ENCODE measurements at regions not wholly inside any gene's neighbourhood (a gene's known extent, or its start where the extent isn't known, plus 50 kb on each side); places are given as distances from the start of the nearest gene placed in this dataset.

GRCh38 chr11:10641912-10642697 is 51.5 kb downstream of the IRAG1 start:
- Histone ChIP-seq H3K4me1 (no peaks in the 10 kb centered on the region), H3K9ac (no peak overlapping the region), H3K36me3 (ENCODE audit: control insufficient read depth, insufficient read depth, low read length) (no peaks in the 10 kb centered on the region), H3K4me2 (ENCODE audit: low read length) (no peak overlapping the region), H2AFZ (no peak overlapping the region), H3K9me3 (ENCODE audit: control insufficient read depth, low read length) (no peaks in the 10 kb centered on the region), H3K27ac (no peak overlapping the region), H3K27me3 (ENCODE audit: control insufficient read depth, insufficient read depth, low read length) (no peaks in the 10 kb centered on the region), H3K79me2 (no peaks in the 10 kb centered on the region), H3K4me3 (ENCODE audit: low read depth, low read length) (no peak overlapping the region)
- TF ChIP-seq, protein P1, sequence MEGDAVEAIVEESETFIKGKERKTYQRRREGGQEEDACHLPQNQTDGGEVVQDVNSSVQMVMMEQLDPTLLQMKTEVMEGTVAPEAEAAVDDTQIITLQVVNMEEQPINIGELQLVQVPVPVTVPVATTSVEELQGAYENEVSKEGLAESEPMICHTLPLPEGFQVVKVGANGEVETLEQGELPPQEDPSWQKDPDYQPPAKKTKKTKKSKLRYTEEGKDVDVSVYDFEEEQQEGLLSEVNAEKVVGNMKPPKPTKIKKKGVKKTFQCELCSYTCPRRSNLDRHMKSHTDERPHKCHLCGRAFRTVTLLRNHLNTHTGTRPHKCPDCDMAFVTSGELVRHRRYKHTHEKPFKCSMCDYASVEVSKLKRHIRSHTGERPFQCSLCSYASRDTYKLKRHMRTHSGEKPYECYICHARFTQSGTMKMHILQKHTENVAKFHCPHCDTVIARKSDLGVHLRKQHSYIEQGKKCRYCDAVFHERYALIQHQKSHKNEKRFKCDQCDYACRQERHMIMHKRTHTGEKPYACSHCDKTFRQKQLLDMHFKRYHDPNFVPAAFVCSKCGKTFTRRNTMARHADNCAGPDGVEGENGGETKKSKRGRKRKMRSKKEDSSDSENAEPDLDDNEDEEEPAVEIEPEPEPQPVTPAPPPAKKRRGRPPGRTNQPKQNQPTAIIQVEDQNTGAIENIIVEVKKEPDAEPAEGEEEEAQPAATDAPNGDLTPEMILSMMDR (IDR thresholded peaks at IDR 0.05): no peak

GRCh38 chr11:10641177-10641911 is 52.2 kb downstream of the IRAG1 start:
- no peak overlapping the region for H3K4me3 ChIP-seq (ENCODE audit: low read depth, low read length)
- H3K9me3 ChIP-seq (ENCODE audit: control insufficient read depth, low read length): no peaks in the 10 kb centered on the region
- no peaks in the 10 kb centered on the region for H3K79me2 ChIP-seq
- H3K27me3 ChIP-seq (ENCODE audit: control insufficient read depth, insufficient read depth, low read length): no peaks in the 10 kb centered on the region
- H3K4me2 ChIP-seq (ENCODE audit: low read length): no peak overlapping the region
- no peaks in the 10 kb centered on the region for H3K4me1 ChIP-seq
- H3K36me3 ChIP-seq (ENCODE audit: control insufficient read depth, insufficient read depth, low read length): no peaks in the 10 kb centered on the region
- TF ChIP-seq, protein P1 (IDR thresholded peaks at IDR 0.05): no peak
- no peak overlapping the region for H3K27ac ChIP-seq
- no peak overlapping the region for H2AFZ ChIP-seq
- H3K9ac ChIP-seq: no peak overlapping the region

- H3K9me3 ChIP-seq (ENCODE audit: control insufficient read depth, low read length): no peaks in the 10 kb centered on the region
- no peak overlapping the region for H3K4me3 ChIP-seq (ENCODE audit: low read depth, low read length)
- TF ChIP-seq, protein P1 (IDR thresholded peaks at IDR 0.05): no peak
- no peaks in the 10 kb centered on the region for H3K4me1 ChIP-seq
- no peak overlapping the region for H3K27ac ChIP-seq
- no peak overlapping the region for H2AFZ ChIP-seq
- no peak overlapping the region for H3K4me2 ChIP-seq (ENCODE audit: low read length)
- H3K9ac ChIP-seq: no peak overlapping the region
- no peaks in the 10 kb centered on the region for H3K36me3 ChIP-seq (ENCODE audit: control insufficient read depth, insufficient read depth, low read length)
- H3K27me3 ChIP-seq (ENCODE audit: control insufficient read depth, insufficient read depth, low read length): no peaks in the 10 kb centered on the region
- no peaks in the 10 kb centered on the region for H3K79me2 ChIP-seq
Measured at GRCh38 chr11:10640308-10640707, 53.2 kb downstream of the IRAG1 start.

DNA sequence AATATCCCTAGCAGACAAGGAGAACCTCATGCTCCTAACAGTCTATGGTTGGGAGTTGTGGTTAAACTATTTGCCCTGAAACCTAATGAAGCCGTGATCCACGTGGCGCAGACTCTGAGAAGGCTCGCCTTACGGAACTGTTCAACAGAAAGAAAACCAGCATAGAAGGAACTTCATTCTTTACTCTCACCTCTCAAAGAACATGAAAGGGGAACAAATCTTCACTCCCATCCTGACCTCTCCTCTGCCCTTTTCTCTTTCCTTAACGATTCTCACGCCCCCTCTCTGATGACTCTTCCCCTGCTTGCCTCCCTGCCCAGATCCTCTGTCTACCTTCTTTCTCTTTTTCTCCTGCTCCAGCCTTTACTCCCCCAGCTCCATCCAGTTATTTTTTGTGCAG is 54.2 kb downstream of the IRAG1 start:
- H3K4me2 ChIP-seq (ENCODE audit: low read length): no peak overlapping the region
- H3K4me1 ChIP-seq: no peaks in the 10 kb centered on the region
- H3K79me2 ChIP-seq: no peaks in the 10 kb centered on the region
- H3K27ac ChIP-seq: no peak overlapping the region
- no peaks in the 10 kb centered on the region for H3K27me3 ChIP-seq (ENCODE audit: control insufficient read depth, insufficient read depth, low read length)
- TF ChIP-seq, protein P1 (IDR thresholded peaks at IDR 0.05): no peak
- H2AFZ ChIP-seq: no peak overlapping the region
- no peaks in the 10 kb centered on the region for H3K9me3 ChIP-seq (ENCODE audit: control insufficient read depth, low read length)
- H3K9ac ChIP-seq: no peak overlapping the region
- no peak overlapping the region for H3K4me3 ChIP-seq (ENCODE audit: low read depth, low read length)
- H3K36me3 ChIP-seq (ENCODE audit: control insufficient read depth, insufficient read depth, low read length): no peaks in the 10 kb centered on the region
